ENCODE measurements at regions not wholly inside any gene's neighbourhood (a gene's known extent, or its start where the extent isn't known, plus 50 kb on each side); places are given as distances from the start of the nearest gene placed in this dataset.

DNA sequence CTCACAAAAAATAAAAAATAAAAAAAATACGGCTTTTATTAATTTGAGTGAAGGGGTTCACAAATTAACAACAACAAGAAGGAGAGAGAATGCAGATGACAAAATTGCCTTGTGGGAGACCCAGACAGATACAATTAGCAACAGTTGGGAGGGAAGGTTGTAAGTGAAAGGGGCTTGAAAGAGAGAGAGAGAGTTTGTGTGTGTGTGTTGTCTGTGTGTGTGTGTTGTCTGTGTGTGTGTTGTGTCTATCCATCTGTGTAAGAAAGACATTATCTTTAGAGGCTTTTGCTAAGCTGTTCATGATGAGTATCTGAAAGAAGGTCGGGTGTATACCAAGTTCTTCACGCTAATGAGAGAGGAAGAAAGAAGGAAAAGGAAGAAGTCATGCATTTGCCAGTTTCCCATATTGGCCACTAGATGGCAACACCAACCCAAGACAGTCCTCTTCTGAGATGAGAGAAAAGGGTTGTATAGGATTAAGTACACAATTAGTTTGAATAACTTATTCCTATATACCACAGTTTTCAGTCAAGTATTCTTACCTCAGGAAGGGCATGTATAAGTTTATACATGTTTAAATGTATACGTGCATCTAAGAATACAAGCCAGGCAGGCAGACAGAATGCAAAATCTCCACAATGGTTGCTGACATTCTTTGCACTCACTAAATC lies 63.7 kb upstream of the CD2AP start:
- Histone ChIP-seq H3K4me1 (peaks cover 0 to 23% (median 0%) of the 10 kb centered on the region in 12 donors), H3K9me3 (no peaks in the 10 kb centered on the region), H3K27me3 (no peaks in the 10 kb centered on the region), H3K4me3 (peak overlapping the region in 11 of 12 donors; percentile 9 to 57 (median 45)), H3K36me3 (no peaks in the 10 kb centered on the region), H3K27ac (peak overlapping the region in 8 of 12 donors; percentile 6 to 81 (median 48))
- TF ChIP-seq, protein P1, sequence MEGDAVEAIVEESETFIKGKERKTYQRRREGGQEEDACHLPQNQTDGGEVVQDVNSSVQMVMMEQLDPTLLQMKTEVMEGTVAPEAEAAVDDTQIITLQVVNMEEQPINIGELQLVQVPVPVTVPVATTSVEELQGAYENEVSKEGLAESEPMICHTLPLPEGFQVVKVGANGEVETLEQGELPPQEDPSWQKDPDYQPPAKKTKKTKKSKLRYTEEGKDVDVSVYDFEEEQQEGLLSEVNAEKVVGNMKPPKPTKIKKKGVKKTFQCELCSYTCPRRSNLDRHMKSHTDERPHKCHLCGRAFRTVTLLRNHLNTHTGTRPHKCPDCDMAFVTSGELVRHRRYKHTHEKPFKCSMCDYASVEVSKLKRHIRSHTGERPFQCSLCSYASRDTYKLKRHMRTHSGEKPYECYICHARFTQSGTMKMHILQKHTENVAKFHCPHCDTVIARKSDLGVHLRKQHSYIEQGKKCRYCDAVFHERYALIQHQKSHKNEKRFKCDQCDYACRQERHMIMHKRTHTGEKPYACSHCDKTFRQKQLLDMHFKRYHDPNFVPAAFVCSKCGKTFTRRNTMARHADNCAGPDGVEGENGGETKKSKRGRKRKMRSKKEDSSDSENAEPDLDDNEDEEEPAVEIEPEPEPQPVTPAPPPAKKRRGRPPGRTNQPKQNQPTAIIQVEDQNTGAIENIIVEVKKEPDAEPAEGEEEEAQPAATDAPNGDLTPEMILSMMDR (IDR thresholded peaks at IDR 0.05) = peak; percentile 83 to 94 (median 90)
- no peak for TF ChIP-seq POLR2A (IDR thresholded peaks at IDR 0.05)
- DNase-seq (peak in 2 of 5 donors; percentile 28 to 29), ATAC-seq (peak in 3 of 4 donors; percentile 78 to 88 (median 87))
- intact Hi-C loops (cut with DNase I) = loop anchor here (1.0 to 10.0 kb wide), 17 partner anchors 61 to 1351 kb away; partner anchors contain the start of genes CD2AP (in 3 of the 10) and OPN5 (in 3 of the 10)
- 12 to 22% (median 17%) methylated on average over 4 of the region's 4 CpGs for WGBS, 4 donors

DNA sequence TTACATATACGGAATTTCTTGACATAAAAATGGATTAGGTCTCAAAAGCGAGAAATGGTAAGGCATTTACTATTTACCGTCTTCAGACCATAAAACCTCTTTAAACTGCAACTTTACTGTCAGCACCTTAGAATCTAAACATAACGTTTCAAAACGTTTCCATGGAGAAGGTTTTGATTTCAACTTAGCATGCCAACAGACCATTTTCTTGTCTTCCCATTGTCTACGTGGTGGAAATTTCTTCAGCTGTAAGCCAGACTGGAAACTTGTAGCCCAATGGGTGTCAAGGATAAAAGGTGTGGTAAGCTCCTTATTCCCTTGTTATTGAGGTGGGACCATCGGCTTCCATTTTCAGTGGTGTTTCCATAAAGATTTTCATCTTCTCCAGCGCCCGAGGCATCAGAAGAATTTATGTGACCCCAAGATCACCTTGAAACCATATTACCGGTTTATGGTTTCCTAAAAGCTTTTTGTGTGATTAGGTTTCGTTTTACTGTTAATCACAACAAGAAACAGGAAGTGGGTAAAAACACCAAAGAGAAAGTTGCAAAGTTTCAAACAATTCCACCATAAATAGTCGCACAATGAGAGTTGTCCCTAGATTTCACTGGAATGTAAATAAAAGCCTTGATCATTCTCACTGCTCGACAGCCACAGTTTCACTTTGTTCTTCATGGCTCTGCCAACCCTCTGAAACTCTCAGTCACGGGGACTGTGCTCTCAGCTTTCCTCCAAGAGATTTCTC lies 63.0 kb upstream of the CD2AP start:
- intact Hi-C loops (cut with DNase I) = loop anchor here (1.0 to 10.0 kb wide), 19 partner anchors 60 to 1350 kb away; partner anchors contain the start of genes CD2AP (in 5 of the 10) and OPN5 (in 3 of the 10)
- no peaks in the 10 kb centered on the region for H3K27me3 ChIP-seq
- no peak for DNase-seq
- TF ChIP-seq, protein P1 (IDR thresholded peaks at IDR 0.05) = no peak
- no peak for TF ChIP-seq POLR2A (IDR thresholded peaks at IDR 0.05)
- peak overlapping the region in 11 of 12 donors; percentile 6 to 81 (median 35) for H3K27ac ChIP-seq
- H3K36me3 ChIP-seq = no peaks in the 10 kb centered on the region
- WGBS, 4 donors = 37 to 43% (median 42%) methylated on average over 14 of the region's 14 CpGs
- H3K9me3 ChIP-seq = no peaks in the 10 kb centered on the region
- H3K4me1 ChIP-seq = peaks cover 0 to 23% (median 0%) of the 10 kb centered on the region in 12 donors
- H3K4me3 ChIP-seq = peak overlapping the region in 11 of 12 donors; percentile 9 to 57 (median 45)
- peak in 2 of 4 donors; percentile 67 to 74 for ATAC-seq

DNA sequence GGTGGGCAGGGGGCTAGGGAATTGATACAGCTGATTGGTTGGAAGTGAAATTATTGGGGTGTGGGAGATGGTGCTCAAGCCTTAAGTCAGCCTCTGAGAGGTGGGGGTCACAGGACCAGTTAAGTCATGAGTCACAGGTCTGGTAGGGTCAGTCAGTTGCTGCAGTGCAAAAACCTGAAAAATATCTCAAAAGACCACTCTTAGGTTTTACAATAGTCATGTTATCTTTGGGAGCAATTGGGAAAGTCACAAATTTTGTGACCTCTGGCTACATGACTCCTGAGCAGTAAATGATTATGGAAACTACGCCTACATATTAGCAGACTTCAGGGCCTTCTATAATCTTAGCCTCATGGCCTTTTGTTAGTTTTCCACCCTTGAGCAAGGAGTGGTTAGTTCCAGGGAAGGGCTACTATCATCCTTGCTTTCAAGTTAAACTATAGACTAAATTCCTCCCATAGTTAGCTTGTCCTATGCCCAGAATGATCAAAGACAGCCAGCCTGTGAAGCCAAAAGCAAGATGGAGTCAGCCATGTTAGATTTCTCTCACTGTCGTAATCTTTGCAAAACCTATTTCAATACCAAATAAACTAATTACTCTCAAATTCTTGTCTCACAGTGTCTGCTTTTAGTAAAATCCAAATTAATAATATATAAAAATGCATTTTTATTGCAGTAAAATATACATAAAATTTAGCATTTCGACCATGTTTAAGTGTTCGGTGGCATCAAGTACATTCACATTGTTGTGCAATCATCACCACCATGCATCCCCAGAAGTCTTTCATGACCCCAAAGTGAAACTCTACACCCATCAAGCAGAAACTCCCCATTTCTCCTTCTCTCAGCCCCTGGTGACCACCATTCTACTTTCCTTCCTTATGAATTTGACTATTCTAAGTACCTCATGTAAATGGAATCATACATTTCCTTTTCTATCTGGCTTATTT lies 60.9 kb upstream of the CD2AP start:
- Histone ChIP-seq H3K4me3 (no peak overlapping the region), H3K36me3 (no peaks in the 10 kb centered on the region), H3K27ac (no peak overlapping the region), H3K27me3 (no peaks in the 10 kb centered on the region), H3K9me3 (no peaks in the 10 kb centered on the region), H3K4me1 (peaks cover 0 to 32% (median 4%) of the 10 kb centered on the region in 12 donors)
- DNase-seq (no peak), ATAC-seq (no peak)
- TF ChIP-seq, protein P1 (IDR thresholded peaks at IDR 0.05) = no peak
- intact Hi-C loops (cut with DNase I) = loop anchor here in 9 of 10 donors (2.0 to 10.0 kb wide), 11 partner anchors 58 to 1348 kb away; partner anchors contain the start of gene CD2AP (in 4 of the 9)
- 97 to 99% (median 98%) methylated on average over 4 of the region's 4 CpGs for WGBS, 4 donors
